IMR-90 (cell line): ENCODE measurements at regions not wholly inside any gene's neighbourhood (a gene's known extent, or its start where the extent isn't known, plus 50 kb on each side); places are given as distances from the start of the nearest gene placed in this dataset.

Experiments
- ATAC-seq: fragments of 200-7000 bp; cut with Tn5 transposase; 2 replicates; pipeline ENCODE4 v1.9.1; 2020; ENCODE audit warnings: low read depth, mild to moderate bottlenecking, moderate library complexity
- BruUV-seq: library from RNA; stranded (reverse); fragments of 400-500 nt; replicated peaks from 2 replicates; lab custom pipeline; 2021; lab: Mats Ljungman, UMichigan
- CTCF ChIA-PET: fragments of 300-600 bp; formaldehyde crosslinking; extraction: SDS; loops from one replicate; lab custom pipeline; 2021; ENCODE audit warnings: antibody characterized with exemption; lab: Yijun Ruan, JAX
- POLR2A ChIA-PET: fragments of 300-600 bp; sonication (Branson Sonifier 250); formaldehyde crosslinking; loops from one replicate; lab custom pipeline; 2022; ENCODE audit warnings: antibody characterized with exemption; ENCODE audit not compliant: unreplicated experiment; lab: Charles Lee
- DNase-seq: peaks from one replicate; pipeline ENCODE4 v3.0.0; 2013
- H2AFZ ChIP-seq: replicated peaks from 2 replicates; pipeline ENCODE3; 2013; ENCODE audit warnings: low read length, mild to moderate bottlenecking; ENCODE audit not compliant: poor library complexity
- H2AK5ac ChIP-seq: 2 replicates; pipeline ENCODE4 v1.6.1; 2013; ENCODE audit warnings: low read depth, low read length, inconsistent platforms
- H2AK9ac ChIP-seq: replicated peaks from 2 replicates; pipeline ENCODE3; 2013; ENCODE audit warnings: mild to moderate bottlenecking, low read depth, low read length, moderate library complexity; ENCODE audit not compliant: poor library complexity
- H2BK120ac ChIP-seq: 2 replicates; pipeline ENCODE4 v1.6.1; 2013; ENCODE audit warnings: low read depth, low read length, inconsistent platforms
- H2BK15ac ChIP-seq: 3 replicates; pipeline ENCODE4 v1.6.1; 2013; ENCODE audit warnings: low read depth, low read length, inconsistent platforms
- H2BK20ac ChIP-seq: 2 replicates; pipeline ENCODE4 v1.6.1; 2013; ENCODE audit warnings: low read depth, mild to moderate bottlenecking, inconsistent platforms, low read length, moderate library complexity
- H2BK5ac ChIP-seq: 2 replicates; pipeline ENCODE4 v1.6.1; 2013; ENCODE audit warnings: mild to moderate bottlenecking, low read depth, low read length, inconsistent platforms; ENCODE audit not compliant: poor library complexity, severe bottlenecking
- H3K14ac ChIP-seq: replicated peaks from 2 replicates; pipeline ENCODE4 v1.6.1; 2013; ENCODE audit warnings: low read depth, low read length, inconsistent platforms
- H3K18ac ChIP-seq: 2 replicates; pipeline ENCODE4 v1.6.1; 2013; ENCODE audit warnings: low read depth, low read length, control low read depth
- H3K23ac ChIP-seq: 2 replicates; pipeline ENCODE4 v1.6.1; 2013; ENCODE audit warnings: low read depth, low read length, inconsistent platforms
- H3K27ac ChIP-seq: 2 replicates; pipeline ENCODE4 v1.5.1; 2013; ENCODE audit warnings: mild to moderate bottlenecking, control low read depth, low read length; ENCODE audit not compliant: insufficient read depth
- H3K27me3 ChIP-seq: 2 replicates; pipeline ENCODE4 v1.6.1; 2013; ENCODE audit warnings: low read length; ENCODE audit not compliant: control insufficient read depth, insufficient read depth
- H3K36me3 ChIP-seq: 2 replicates; pipeline ENCODE4 v1.6.1; 2013; ENCODE audit warnings: low read length, mixed read lengths; ENCODE audit not compliant: control insufficient read depth, insufficient read depth
- H3K4ac ChIP-seq: 2 replicates; pipeline ENCODE4 v1.6.1; 2013; ENCODE audit warnings: low read depth, low read length, inconsistent platforms
- H3K4me1 ChIP-seq: 2 replicates; pipeline ENCODE4 v1.6.1; 2013; ENCODE audit warnings: low read length, mixed read lengths; ENCODE audit not compliant: control insufficient read depth, insufficient read depth
- H3K4me2 ChIP-seq: 2 replicates; pipeline ENCODE4 v1.6.1; 2013; ENCODE audit warnings: low read depth, mild to moderate bottlenecking, control low read depth, low read length, moderate library complexity
- H3K4me3 ChIP-seq: 2 replicates; pipeline ENCODE4 v1.5.1; 2013; ENCODE audit warnings: low read depth, mild to moderate bottlenecking, control low read depth, low read length, moderate library complexity; ENCODE audit not compliant: insufficient read depth
- H3K56ac ChIP-seq: 2 replicates; pipeline ENCODE4 v1.6.1; 2013; ENCODE audit warnings: low read length, inconsistent platforms; ENCODE audit not compliant: insufficient read depth; ENCODE audit errors: extremely low read depth
- H3K79me1 ChIP-seq, 2 experiments: 2 replicates each; pipeline ENCODE4 v1.6.1; 2013; ENCODE audit warnings: low read length in 2 of 2, inconsistent platforms in 1 of 2, low read depth in 1 of 2
- H3K9ac ChIP-seq: 2 replicates; pipeline ENCODE4 v1.6.1; 2013; ENCODE audit warnings: low read depth, low read length, control low read depth
- H3K9me1 ChIP-seq: 2 replicates; pipeline ENCODE4 v1.6.1; 2013; ENCODE audit warnings: low read length, inconsistent platforms; ENCODE audit not compliant: insufficient read depth
- H3K9me3 ChIP-seq: 2 replicates; pipeline ENCODE4 v1.6.1; 2013; ENCODE audit warnings: low read length; ENCODE audit not compliant: control insufficient read depth, insufficient read depth
- H4K20me1 ChIP-seq: 2 replicates; pipeline ENCODE4 v1.6.1; 2013; ENCODE audit warnings: low read length, inconsistent platforms; ENCODE audit not compliant: insufficient read depth
- H4K5ac ChIP-seq: 2 replicates; pipeline ENCODE4 v1.6.1; 2013; ENCODE audit warnings: mild to moderate bottlenecking, low read depth, low read length, control low read depth
- H4K8ac ChIP-seq, 2 experiments: 2 replicates each; pipeline ENCODE4 v1.6.1; 2013; ENCODE audit warnings: low read depth in 2 of 2, low read length in 2 of 2, control low read depth in 1 of 2, inconsistent platforms in 1 of 2
- H4K91ac ChIP-seq: 2 replicates; pipeline ENCODE4 v1.6.1; 2013; ENCODE audit warnings: low read depth, low read length, inconsistent platforms; ENCODE audit not compliant: insufficient read depth
- CHD1 ChIP-seq: IDR thresholded peaks from 2 replicates; pipeline ENCODE4 v1.6.1; 2012; ENCODE audit warnings: low read depth, low read length, improper control_type of control experiment
- FOS ChIP-seq: fragments of 150-350 bp; IDR thresholded peaks from 2 replicates; pipeline ENCODE4 v1.6.1; 2016; ENCODE audit warnings: low read depth, low read length
- MAZ ChIP-seq: IDR thresholded peaks from 2 replicates; pipeline ENCODE4 v1.6.1; 2012; ENCODE audit warnings: low read depth, mild to moderate bottlenecking, low read length, improper control_type of control experiment, moderate library complexity, borderline replicate concordance
- POLR2A ChIP-seq: IDR thresholded peaks from 2 replicates; pipeline ENCODE4 v1.6.1; 2012; ENCODE audit warnings: mild to moderate bottlenecking, low read depth, low read length
- WGBS, 2 experiments: methylation state at CpG; one replicate each; pipeline versions ENCODE4 v1.1.5 to v1.1.7; 2013; ENCODE audit warnings: missing lambda C conversion rate in 2 of 2; ENCODE audit not compliant: insufficient read length in 1 of 2; ENCODE audit errors: extremely low coverage in 2 of 2; 5-methylcytosine and 5-hydroxymethylcytosine counted together
- dilution Hi-C: fragments of 300-500 bp; cut with HindIII; formaldehyde crosslinking; loops from one replicate; pipeline ENCODE4 v1.14.3; 2018; ENCODE audit warnings: low sequenced_read_pairs; ENCODE audit not compliant: unreplicated experiment
- in situ Hi-C: fragments of 300-500 bp; cut with MboI; formaldehyde crosslinking; loops from 3 replicates; pipeline ENCODE4 v1.14.3; 2019; ENCODE audit warnings: low sequenced_read_pairs, inconsistent platforms, mixed read lengths
- intact Hi-C: fragments of 100-400 bp; cut with micrococcal nuclease; formaldehyde crosslinking; loops from 2 replicates; pipeline ENCODE4 v1.10.0; 2022

- Histone ChIP-seq H2AK5ac (no peak overlapping the region), H3K56ac (no peak overlapping the region), H3K27me3 (peaks cover 9% of the 10 kb centered on the region), H4K20me1 (no peaks in the 10 kb centered on the region), H2BK15ac (no peak overlapping the region), H3K79me1 (no peaks in the 10 kb centered on the region), H3K4me1 (peaks cover 12% of the 10 kb centered on the region), H3K23ac (no peak overlapping the region), H3K36me3 (no peaks in the 10 kb centered on the region), H3K18ac (no peak overlapping the region), H3K4ac (no peak overlapping the region), H3K9ac (no peak overlapping the region), H3K9me1 (no peaks in the 10 kb centered on the region), H3K14ac (no peak overlapping the region), H2AK9ac (no peak overlapping the region), H3K4me2 (no peak overlapping the region), H3K27ac (no peak overlapping the region), H3K9me3 (peaks cover 10% of the 10 kb centered on the region), H2AFZ (no peak overlapping the region), H2BK120ac (no peak overlapping the region), H4K8ac (no peak overlapping the region), H3K4me3 (no peak overlapping the region), H2BK5ac (no peak overlapping the region), H4K5ac (no peak overlapping the region), H2BK20ac (no peak overlapping the region), H4K91ac (no peak overlapping the region)
- in situ Hi-C loops = no loop called here
- intact Hi-C loops = no loop called here
- 78% methylated on average over 4 of the region's 19 CpGs; no CpG with 5 or more reads in 1 of the 2 experiments for WGBS, 2 experiments
- dilution Hi-C loops = no loop called here
- no TSS peak for BruUV-seq
- ChIA-PET CTCF (no interaction called here), POLR2A (no interaction called here)
- DNase-seq (no peak), ATAC-seq (no peak)
- TF ChIP-seq MAZ (no peak), POLR2A (no peak), CHD1 (no peak), FOS (no peak)
Measured at GRCh38 chr21:43316156-43316845, 110.6 kb downstream of the SIK1 start.
